GM19397 (cell line): ENCODE measurements at regions not wholly inside any gene's neighbourhood (a gene's known extent, or its start where the extent isn't known, plus 50 kb on each side); places are given as distances from the start of the nearest gene placed in this dataset.

Experiments
- ATAC-seq: cut with Tn5 transposase; IDR thresholded peaks from one replicate; pipeline ENCODE4 v1.9.1; 2021; ENCODE audit warnings: mild to moderate bottlenecking, moderate library complexity; ENCODE audit not compliant: unreplicated experiment

DNA sequence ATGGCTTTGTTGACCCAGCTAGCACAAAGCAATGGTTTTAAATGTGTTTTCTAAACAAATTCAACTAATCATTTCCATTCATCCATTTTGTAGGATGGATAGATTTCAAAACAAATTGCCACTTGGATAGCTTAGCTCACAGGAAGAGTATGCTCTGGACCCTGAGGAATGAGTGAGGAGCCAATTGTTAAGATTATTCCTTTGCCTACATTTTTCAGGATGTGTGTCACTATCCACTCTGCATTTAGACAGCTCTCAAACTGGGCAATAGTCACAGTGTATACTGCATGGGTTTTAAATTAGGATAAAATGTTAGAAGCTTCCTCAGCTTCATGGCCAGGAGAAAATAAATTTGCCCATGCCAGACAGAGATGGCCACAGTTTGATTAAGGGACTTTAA, 605.6 kb upstream of the TEX47 start:
- ATAC-seq = no peak

DNA sequence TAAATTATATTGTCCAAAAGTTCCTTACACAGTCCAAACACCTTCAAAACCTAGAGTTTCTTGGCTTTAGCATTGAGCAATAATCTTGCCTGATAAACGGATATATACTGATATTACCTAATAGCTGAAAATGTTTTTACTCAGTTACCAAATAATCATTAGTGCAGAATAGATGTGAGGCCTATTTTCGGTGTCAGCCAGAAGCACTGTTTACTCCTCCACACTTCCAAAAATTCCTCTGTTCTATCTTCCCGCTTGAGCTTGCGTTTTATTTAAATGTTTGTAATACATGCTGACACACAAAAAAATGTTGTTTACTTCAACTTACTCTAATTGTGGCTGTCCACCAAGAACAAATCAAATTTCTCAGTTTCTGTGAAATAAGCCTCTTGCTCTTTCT, 606.2 kb upstream of the TEX47 start:
- ATAC-seq = no peak

GRCh38 chr7:89451911-89452310, 656.4 kb upstream of the TEX47 start:
- ATAC-seq = no peak

- ATAC-seq = no peak
Observed at GRCh38 chr7:89456556-89456955, 661.0 kb upstream of the TEX47 start.

- ATAC-seq = no peak
Observed at GRCh38 chr7:89458114-89458513, 662.6 kb upstream of the TEX47 start.

DNA sequence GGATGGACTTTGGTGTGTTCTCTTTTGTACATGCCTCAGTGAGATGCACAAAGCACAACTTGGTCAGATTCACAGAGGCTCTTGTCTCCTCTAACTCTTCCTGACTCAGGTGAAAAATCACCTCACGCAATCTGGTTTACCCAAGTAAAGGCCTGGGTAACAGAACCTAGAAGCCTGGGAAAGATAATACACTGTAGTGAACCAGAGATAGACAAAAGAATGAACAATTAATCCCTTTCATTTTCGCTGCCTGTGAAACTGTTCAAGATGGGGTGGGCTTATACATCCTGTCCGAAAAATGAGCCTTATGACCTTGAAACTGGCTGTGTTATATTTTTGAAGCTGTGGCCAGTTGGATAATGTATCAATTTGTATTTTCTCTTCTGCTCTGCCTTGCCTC, 678.9 kb upstream of the TEX47 start:
- no peak for ATAC-seq

DNA sequence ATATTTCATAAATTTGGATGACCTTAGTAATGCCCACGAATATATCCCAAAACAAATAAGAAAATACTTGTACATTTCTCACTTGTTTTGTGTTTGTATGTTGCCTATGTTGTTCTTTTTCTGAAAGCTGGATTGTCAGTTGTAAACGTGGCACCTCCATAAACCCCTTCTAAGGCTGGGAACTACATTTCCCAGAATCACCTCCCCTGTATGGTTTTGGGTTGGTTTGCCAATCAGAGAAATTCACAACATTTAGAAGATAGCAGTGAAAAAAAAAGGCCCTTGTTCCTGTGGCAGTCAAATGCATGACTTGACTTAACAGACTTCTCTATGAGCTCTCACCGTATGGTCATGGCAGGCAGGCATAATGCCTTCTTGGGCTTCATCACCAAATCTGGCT, 676.3 kb upstream of the STEAP1 start:
- ATAC-seq = no peak

DNA sequence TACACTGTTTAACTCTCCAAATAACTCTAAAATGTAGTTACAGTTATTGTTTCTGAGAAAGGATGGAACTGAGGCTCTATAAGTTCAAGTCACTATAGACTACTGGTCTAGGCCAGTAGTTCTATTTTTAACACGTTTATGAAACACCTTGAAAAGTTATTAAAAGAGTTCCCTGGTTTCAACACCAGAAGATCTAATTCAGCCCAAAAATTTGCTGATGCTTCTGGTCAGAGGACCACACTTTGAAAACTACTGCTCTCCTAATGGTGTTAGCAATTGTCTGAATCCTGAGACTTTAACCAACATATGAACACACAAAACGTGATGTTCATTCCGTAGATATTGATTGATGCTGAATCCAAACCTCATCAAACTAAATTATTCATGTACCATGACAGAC, 658.6 kb upstream of the STEAP1 start:
- ATAC-seq = no peak

GRCh38 chr7:89500084-89500483, 654.2 kb upstream of the STEAP1 start:
- no peak for ATAC-seq

GRCh38 chr7:89503281-89503680, 651.0 kb upstream of the STEAP1 start:
- no peak for ATAC-seq

DNA sequence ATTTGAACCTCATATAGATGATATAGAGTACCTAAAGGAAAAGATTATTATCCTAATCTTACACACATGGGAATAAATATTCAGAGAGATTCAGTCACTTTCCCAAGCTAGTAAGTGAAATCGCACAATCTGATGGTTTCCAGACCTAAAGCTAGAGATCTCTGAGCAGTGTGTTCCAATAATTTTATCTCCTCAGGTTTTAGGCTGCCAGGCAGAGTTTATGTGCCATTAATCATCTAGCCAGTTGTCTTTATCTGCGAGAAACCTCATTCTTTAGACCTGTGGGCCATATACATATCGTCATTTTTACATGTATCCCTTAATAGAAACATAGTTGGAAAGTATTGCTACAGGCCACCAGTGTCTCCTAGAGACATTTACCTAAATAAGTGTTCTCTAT, 647.2 kb upstream of the STEAP1 start:
- ATAC-seq = no peak

DNA sequence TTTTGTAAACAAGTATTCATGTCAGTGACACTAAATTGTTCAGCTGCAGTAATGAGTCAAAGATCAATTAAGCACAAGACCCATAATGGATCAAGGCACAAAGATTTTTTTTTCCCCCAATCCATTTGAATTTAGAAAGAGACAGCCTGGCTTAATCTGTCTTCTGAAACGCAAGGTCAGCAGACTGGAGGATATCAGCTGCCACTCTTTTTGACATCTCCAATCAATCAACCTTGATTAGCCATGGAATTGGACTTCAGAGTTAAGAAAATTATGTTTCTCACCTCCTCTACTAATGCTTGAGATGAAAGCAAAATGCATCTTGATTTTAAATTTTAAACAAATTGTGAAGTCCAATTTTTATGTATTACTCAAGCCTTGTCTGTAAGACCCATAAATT, 642.4 kb upstream of the STEAP1 start:
- no peak for ATAC-seq

DNA sequence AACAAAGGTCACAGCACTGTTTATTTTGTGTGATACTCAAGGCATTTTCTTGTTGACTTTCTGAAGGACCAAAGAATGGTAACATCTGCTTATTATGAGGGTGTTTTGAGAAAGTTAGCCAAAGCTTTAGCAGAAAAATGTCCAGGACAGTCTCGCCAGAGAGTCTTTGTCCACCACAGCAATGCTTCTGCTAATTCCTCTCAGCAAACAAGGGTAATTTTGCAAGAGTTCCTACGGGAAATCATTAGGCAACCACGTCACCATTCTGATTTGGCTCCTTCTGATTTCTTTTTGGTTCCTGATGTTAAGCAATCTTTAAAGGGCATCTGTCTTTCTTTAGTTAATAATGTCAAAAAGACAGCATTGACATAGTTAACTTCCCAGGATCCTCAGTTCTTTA, 639.3 kb upstream of the STEAP1 start:
- ATAC-seq = no peak

- no peak for ATAC-seq
Observed at GRCh38 chr7:89517815-89518214, 636.5 kb upstream of the STEAP1 start.

- no peak for ATAC-seq
Observed at GRCh38 chr7:89549768-89550167, 604.5 kb upstream of the STEAP1 start.

DNA sequence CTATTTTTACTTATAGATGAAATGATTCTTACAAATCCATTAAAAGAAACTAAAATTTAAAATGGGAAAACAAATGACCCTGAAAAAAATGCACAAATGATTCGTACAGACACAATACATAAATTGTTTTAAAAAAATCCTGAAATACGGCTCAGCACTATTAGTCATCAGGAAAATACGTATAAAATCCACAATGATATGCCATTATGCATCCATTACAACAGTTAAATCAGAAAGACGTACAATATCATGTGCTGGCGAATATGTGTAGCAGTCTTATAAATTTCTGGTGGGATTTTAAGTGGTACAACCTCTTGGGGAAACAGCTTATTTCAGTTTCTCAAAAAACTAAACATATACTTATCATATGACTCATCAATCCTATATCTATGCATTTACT, 600.1 kb upstream of the STEAP1 start:
- ATAC-seq = no peak

GRCh38 chr7:89559596-89559995, 594.7 kb upstream of the STEAP1 start:
- ATAC-seq = no peak

DNA sequence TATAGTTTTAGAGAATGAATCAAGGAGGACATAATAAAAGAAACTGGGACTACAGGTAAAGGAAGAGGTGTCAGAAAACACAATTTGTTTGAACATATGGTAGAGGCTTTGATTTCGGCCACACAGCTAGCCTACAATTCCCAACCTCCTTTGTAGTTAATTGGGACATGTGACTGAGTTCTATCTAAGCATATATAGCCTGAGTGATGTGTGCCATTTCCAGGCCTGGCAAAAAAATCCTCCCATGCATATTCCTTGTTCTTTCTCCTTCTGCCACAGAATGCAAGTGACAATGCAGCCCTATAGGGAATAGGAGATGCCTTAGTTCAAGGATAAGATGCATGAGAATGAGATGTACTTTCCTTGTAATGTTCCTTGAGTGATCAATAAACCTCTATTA, 590.7 kb upstream of the STEAP1 start:
- ATAC-seq = no peak

DNA sequence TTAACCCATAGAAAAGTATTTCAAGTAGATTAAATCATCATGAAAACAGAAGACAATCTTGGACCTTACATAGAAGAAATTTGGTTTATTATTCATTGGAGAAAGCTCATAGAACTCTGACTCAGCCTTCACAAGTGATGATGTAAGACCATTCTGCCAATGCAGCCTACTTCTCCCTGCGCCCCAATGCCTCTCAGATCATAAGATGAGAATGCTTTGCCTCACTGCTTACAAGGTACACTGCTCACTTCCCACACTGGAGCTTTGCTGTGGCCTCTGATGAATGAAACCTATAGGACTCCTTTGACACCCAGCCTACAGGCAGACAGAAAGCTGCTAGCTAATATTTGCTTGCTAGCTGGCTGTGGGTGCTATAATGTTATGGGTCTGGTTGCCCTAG, 569.4 kb upstream of the STEAP1 start:
- no peak for ATAC-seq

GRCh38 chr7:89593125-89593524, 561.1 kb upstream of the STEAP1 start:
- ATAC-seq = no peak

GRCh38 chr7:89602984-89603383, 551.3 kb upstream of the STEAP1 start:
- ATAC-seq = no peak

- no peak for ATAC-seq
Observed at GRCh38 chr7:89605362-89605761, 548.9 kb upstream of the STEAP1 start.

- no peak for ATAC-seq
Observed at GRCh38 chr7:89606511-89606910, 547.8 kb upstream of the STEAP1 start.

DNA sequence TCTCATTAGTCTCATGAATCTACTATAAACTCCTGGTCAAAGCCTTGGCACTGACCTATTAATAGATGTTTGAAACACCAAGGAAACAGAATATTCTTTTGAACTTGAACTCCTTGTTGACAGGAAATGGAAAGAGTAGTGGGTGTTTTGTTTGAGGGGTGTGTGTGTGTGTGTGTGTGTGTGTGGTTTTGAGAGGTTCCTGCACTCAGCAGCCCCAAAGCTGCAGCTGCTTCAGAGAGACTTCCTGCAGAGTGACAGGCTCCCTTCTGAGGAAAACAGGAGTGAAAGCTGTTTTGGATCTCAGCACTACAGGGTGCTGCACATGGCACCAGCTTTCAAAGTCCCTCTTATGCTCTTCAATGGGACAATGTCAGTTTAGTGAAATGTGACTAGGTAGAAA, 546.5 kb upstream of the STEAP1 start:
- no peak for ATAC-seq
